HG03135 (cell line): ENCODE measurements at regions not wholly inside any gene's neighbourhood (a gene's known extent, or its start where the extent isn't known, plus 50 kb on each side); places are given as distances from the start of the nearest gene placed in this dataset.
"Not testable (repeated sequence)": the region's sequence is repeated elsewhere in the genome, so short reads cannot be mapped to it uniquely, and the experiment has no call there.

Source experiments
- ATAC-seq: cut with Tn5 transposase; IDR thresholded peaks from one replicate; pipeline ENCODE4 v1.9.1; 2021; ENCODE audit warnings: mild to moderate bottlenecking, moderate library complexity; ENCODE audit not compliant: unreplicated experiment

- ATAC-seq = no peak
These were observed 417.7 kb downstream of the IRX1 start for GRCh38 chr5:4013106-4013898.

- no peak for ATAC-seq
These were observed 420.1 kb downstream of the IRX1 start for GRCh38 chr5:4015709-4016108.

GRCh38 chr5:4017076-4017803, 421.6 kb downstream of the IRX1 start:
- no peak for ATAC-seq

GRCh38 chr5:4018007-4018406, 422.4 kb downstream of the IRX1 start:
- no peak for ATAC-seq

GRCh38 chr5:4019009-4019769, 423.6 kb downstream of the IRX1 start:
- no peak for ATAC-seq

- ATAC-seq = no peak
These were observed 424.2 kb downstream of the IRX1 start for GRCh38 chr5:4019841-4020240.

GRCh38 chr5:4020400-4020799, 424.8 kb downstream of the IRX1 start:
- ATAC-seq = no peak

GRCh38 chr5:4022056-4022670, 426.5 kb downstream of the IRX1 start:
- ATAC-seq = no peak

- ATAC-seq = no peak
These were observed 427.6 kb downstream of the IRX1 start for GRCh38 chr5:4023091-4023752.

GRCh38 chr5:4023753-4024335, 428.2 kb downstream of the IRX1 start:
- ATAC-seq = no peak

GRCh38 chr5:4027088-4027734, 431.6 kb downstream of the IRX1 start:
- no peak for ATAC-seq

GRCh38 chr5:4028384-4028783, 432.8 kb downstream of the IRX1 start:
- no peak for ATAC-seq

- ATAC-seq = not testable (repeated sequence)
These were observed 437.9 kb downstream of the IRX1 start for GRCh38 chr5:4033546-4033945.

GRCh38 chr5:4036861-4037260, 441.2 kb downstream of the IRX1 start:
- ATAC-seq = no peak

- ATAC-seq = no peak
These were observed 443.4 kb downstream of the IRX1 start for GRCh38 chr5:4038994-4039393.

GRCh38 chr5:4042311-4042710, 446.7 kb downstream of the IRX1 start:
- no peak for ATAC-seq

GRCh38 chr5:4043135-4043534, 447.5 kb downstream of the IRX1 start:
- no peak for ATAC-seq

GRCh38 chr5:4044881-4045280, 449.2 kb downstream of the IRX1 start:
- ATAC-seq = no peak

GRCh38 chr5:4048398-4048797, 452.8 kb downstream of the IRX1 start:
- ATAC-seq = no peak

- ATAC-seq = no peak
These were observed 454.6 kb downstream of the IRX1 start for GRCh38 chr5:4050203-4050602.
